NCI-H524 treated with DMSO at 0.1 percent for 48 hours (cell line): ENCODE measurements at regions not wholly inside any gene's neighbourhood (a gene's known extent, or its start where the extent isn't known, plus 50 kb on each side); places are given as distances from the start of the nearest gene placed in this dataset.
"Not testable (repeated sequence)": the region's sequence is repeated elsewhere in the genome, so short reads cannot be mapped to it uniquely, and the experiment has no call there.

ENCODE experiments used
- DNase-seq: peaks from one replicate; lab custom pipeline; 2025; lab: John Stamatoyannopoulos, UW

- no peak for DNase-seq
These were observed 1757.6 kb downstream of the ARAP2 start for GRCh38 chr4:34486461-34487363.

GRCh38 chr4:34492414-34492813 is 1751.9 kb downstream of the ARAP2 start:
- no peak for DNase-seq

- no peak for DNase-seq
These were observed 1742.2 kb downstream of the ARAP2 start for GRCh38 chr4:34502086-34502485.

GRCh38 chr4:34504731-34505130 is 1739.6 kb downstream of the ARAP2 start:
- DNase-seq = not testable (repeated sequence)

GRCh38 chr4:34506511-34507092 is 1737.7 kb downstream of the ARAP2 start:
- DNase-seq = not testable (repeated sequence)

GRCh38 chr4:34512616-34513015 is 1731.7 kb downstream of the ARAP2 start:
- no peak for DNase-seq

- no peak for DNase-seq
These were observed 1727.8 kb downstream of the ARAP2 start for GRCh38 chr4:34516524-34516923.

- no peak for DNase-seq
These were observed 1709.4 kb downstream of the ARAP2 start for GRCh38 chr4:34534916-34535315.

GRCh38 chr4:34566091-34566490 is 1678.2 kb downstream of the ARAP2 start:
- DNase-seq = no peak

GRCh38 chr4:34572026-34572425 is 1672.3 kb downstream of the ARAP2 start:
- no peak for DNase-seq

GRCh38 chr4:34615315-34615714 is 1629.0 kb downstream of the ARAP2 start:
- DNase-seq = no peak

- DNase-seq = no peak
These were observed 1624.7 kb downstream of the ARAP2 start for GRCh38 chr4:34619531-34620162.

- no peak for DNase-seq
These were observed 1615.8 kb downstream of the ARAP2 start for GRCh38 chr4:34628471-34628870.

GRCh38 chr4:34629451-34629850 is 1614.9 kb downstream of the ARAP2 start:
- no peak for DNase-seq

GRCh38 chr4:34633241-34633640 is 1611.1 kb downstream of the ARAP2 start:
- no peak for DNase-seq

- no peak for DNase-seq
These were observed 1607.7 kb downstream of the ARAP2 start for GRCh38 chr4:34636623-34637022.

- no peak for DNase-seq
These were observed 1600.8 kb downstream of the ARAP2 start for GRCh38 chr4:34643476-34643875.

- no peak for DNase-seq
These were observed 1599.7 kb downstream of the ARAP2 start for GRCh38 chr4:34644579-34645115.

- DNase-seq = no peak
These were observed 1594.6 kb downstream of the ARAP2 start for GRCh38 chr4:34649716-34650115.

GRCh38 chr4:34664051-34664450 is 1580.3 kb downstream of the ARAP2 start:
- DNase-seq = no peak

GRCh38 chr4:34676400-34676799 is 1567.9 kb downstream of the ARAP2 start:
- no peak for DNase-seq

- no peak for DNase-seq
These were observed 1565.9 kb downstream of the ARAP2 start for GRCh38 chr4:34678431-34678830.

- no peak for DNase-seq
These were observed 1565.1 kb downstream of the ARAP2 start for GRCh38 chr4:34679228-34679627.
